ENCODE measurements at regions not wholly inside any gene's neighbourhood (a gene's known extent, or its start where the extent isn't known, plus 50 kb on each side); places are given as distances from the start of the nearest gene placed in this dataset.

- ATAC-seq (ENCODE audit: low read depth in 2 of 2): no peak
- DNase-seq: peak; percentile 18
- peaks cover 0 to 15% (median 7%) of the 10 kb centered on the region in 7 donors for H3K9me3 Mint-ChIP-seq
- H3K36me3 Mint-ChIP-seq: no peaks in the 10 kb centered on the region
- H3K27ac Mint-ChIP-seq: no peak overlapping the region
- H3K4me1 Mint-ChIP-seq: no peaks in the 10 kb centered on the region
- peaks cover 43 to 48% (median 46%) of the 10 kb centered on the region in 3 donors for H3K27me3 Mint-ChIP-seq
- H3K4me3 Mint-ChIP-seq: no peak overlapping the region
Observed at GRCh38 chr16:55944377-55944802, 69.2 kb upstream of the CES5A start.

GRCh38 chr16:55943267-55943666 lies 68.1 kb upstream of the CES5A start:
- H3K4me1 Mint-ChIP-seq: no peaks in the 10 kb centered on the region
- H3K27me3 Mint-ChIP-seq: peaks cover 33 to 46% (median 44%) of the 10 kb centered on the region in 3 donors
- DNase-seq: no peak
- no peak overlapping the region for H3K27ac Mint-ChIP-seq
- no peak for ATAC-seq (ENCODE audit: low read depth in 2 of 2)
- no peak overlapping the region for H3K4me3 Mint-ChIP-seq
- peaks cover 0 to 18% (median 7%) of the 10 kb centered on the region in 7 donors for H3K9me3 Mint-ChIP-seq
- no peaks in the 10 kb centered on the region for H3K36me3 Mint-ChIP-seq

GRCh38 chr16:55942821-55943220 lies 67.6 kb upstream of the CES5A start:
- H3K27me3 Mint-ChIP-seq: peaks cover 33 to 47% (median 42%) of the 10 kb centered on the region in 3 donors
- no peaks in the 10 kb centered on the region for H3K36me3 Mint-ChIP-seq
- no peak overlapping the region for H3K27ac Mint-ChIP-seq
- no peak for DNase-seq
- ATAC-seq (ENCODE audit: low read depth in 2 of 2): no peak
- peaks cover 0 to 18% (median 7%) of the 10 kb centered on the region in 7 donors for H3K9me3 Mint-ChIP-seq
- H3K4me3 Mint-ChIP-seq: no peak overlapping the region
- no peaks in the 10 kb centered on the region for H3K4me1 Mint-ChIP-seq

- Mint-ChIP-seq H3K27me3 (peaks cover 33 to 51% (median 40%) of the 10 kb centered on the region in 3 donors), H3K27ac (no peak overlapping the region), H3K4me1 (no peaks in the 10 kb centered on the region), H3K36me3 (no peaks in the 10 kb centered on the region), H3K9me3 (peaks cover 0 to 18% (median 7%) of the 10 kb centered on the region in 7 donors), H3K4me3 (no peak overlapping the region)
- ATAC-seq (ENCODE audit: low read depth in 2 of 2): no peak
- no peak for DNase-seq
Observed at GRCh38 chr16:55941552-55941951, 66.4 kb upstream of the CES5A start.

- no peaks in the 10 kb centered on the region for H3K36me3 Mint-ChIP-seq
- H3K4me3 Mint-ChIP-seq: no peak overlapping the region
- ATAC-seq (ENCODE audit: low read depth in 2 of 2): no peak
- no peak for DNase-seq
- peaks cover 36 to 47% (median 46%) of the 10 kb centered on the region in 3 donors for H3K27me3 Mint-ChIP-seq
- peaks cover 0 to 34% (median 9%) of the 10 kb centered on the region in 7 donors for H3K9me3 Mint-ChIP-seq
- H3K27ac Mint-ChIP-seq: no peak overlapping the region
- H3K4me1 Mint-ChIP-seq: no peaks in the 10 kb centered on the region
Observed at GRCh38 chr16:55938126-55938525, 63.0 kb upstream of the CES5A start.

- DNase-seq (no peak), ATAC-seq (ENCODE audit: low read depth in 2 of 2) (no peak)
- H3K9me3 Mint-ChIP-seq: peaks cover 0 to 23% (median 5%) of the 10 kb centered on the region in 7 donors
- no peaks in the 10 kb centered on the region for H3K4me1 Mint-ChIP-seq
- H3K4me3 Mint-ChIP-seq: no peak overlapping the region
- H3K27ac Mint-ChIP-seq: no peak overlapping the region
- peaks cover 22 to 34% (median 25%) of the 10 kb centered on the region in 3 donors for H3K27me3 Mint-ChIP-seq
- H3K36me3 Mint-ChIP-seq: no peaks in the 10 kb centered on the region
Observed at GRCh38 chr16:55933038-55933437, 57.9 kb upstream of the CES5A start.

GRCh38 chr16:55930036-55930435 lies 54.9 kb upstream of the CES5A start:
- no peak overlapping the region for H3K4me3 Mint-ChIP-seq
- no peak for ATAC-seq (ENCODE audit: low read depth in 2 of 2)
- H3K27me3 Mint-ChIP-seq: peaks cover 0 to 17% (median 0%) of the 10 kb centered on the region in 3 donors
- no peaks in the 10 kb centered on the region for H3K4me1 Mint-ChIP-seq
- H3K27ac Mint-ChIP-seq: no peak overlapping the region
- no peaks in the 10 kb centered on the region for H3K36me3 Mint-ChIP-seq
- DNase-seq: no peak
- H3K9me3 Mint-ChIP-seq: peaks cover 0 to 12% (median 4%) of the 10 kb centered on the region in 7 donors

GRCh38 chr16:55929181-55929580 lies 54.0 kb upstream of the CES5A start:
- Mint-ChIP-seq H3K9me3 (peaks cover 0 to 12% (median 4%) of the 10 kb centered on the region in 7 donors), H3K4me1 (no peaks in the 10 kb centered on the region), H3K36me3 (no peaks in the 10 kb centered on the region), H3K4me3 (no peak overlapping the region), H3K27ac (no peak overlapping the region), H3K27me3 (peaks cover 0 to 22% (median 0%) of the 10 kb centered on the region in 3 donors)
- no peak for DNase-seq
- ATAC-seq (ENCODE audit: low read depth in 2 of 2): no peak

- H3K27ac Mint-ChIP-seq: no peak overlapping the region
- no peaks in the 10 kb centered on the region for H3K4me1 Mint-ChIP-seq
- DNase-seq (no peak), ATAC-seq (ENCODE audit: low read depth in 2 of 2) (no peak)
- H3K4me3 Mint-ChIP-seq: no peak overlapping the region
- peaks cover 0 to 32% (median 11%) of the 10 kb centered on the region in 3 donors for H3K27me3 Mint-ChIP-seq
- no peaks in the 10 kb centered on the region for H3K36me3 Mint-ChIP-seq
- peaks cover 0 to 12% (median 7%) of the 10 kb centered on the region in 7 donors for H3K9me3 Mint-ChIP-seq
Observed at GRCh38 chr16:55925242-55925641, 50.1 kb upstream of the CES5A start.

All from naive B cell (primary cell).